ENCODE measurements at regions not wholly inside any gene's neighbourhood (a gene's known extent, or its start where the extent isn't known, plus 50 kb on each side); places are given as distances from the start of the nearest gene placed in this dataset.
"Not testable (repeated sequence)": the region's sequence is repeated elsewhere in the genome, so short reads cannot be mapped to it uniquely, and the experiment has no call there.

DNA sequence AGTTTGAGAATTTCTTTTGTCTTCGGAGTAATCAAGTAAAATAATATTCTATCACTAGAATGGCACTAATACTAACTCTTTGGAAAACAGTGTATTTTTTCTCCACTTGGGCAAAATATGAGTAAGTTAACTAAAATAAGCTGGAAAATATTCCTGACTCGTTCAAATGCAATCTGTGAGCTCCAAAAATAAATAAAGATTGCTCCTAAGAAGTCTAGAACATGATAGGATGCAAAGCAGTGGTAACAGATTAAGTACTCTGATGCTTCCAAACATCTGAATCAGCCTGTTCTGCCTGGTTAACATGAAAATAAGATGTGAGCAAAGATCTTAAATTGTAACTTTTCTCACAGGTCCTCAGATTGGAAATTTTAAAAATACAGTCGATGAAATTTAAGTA, 285.1 kb upstream of the ID4 start:
- DNase-seq (ENCODE audit: low spot score): no peak

- no peak for DNase-seq (ENCODE audit: low spot score)
Observed at GRCh38 chr6:19552588-19552987, 284.6 kb upstream of the ID4 start.

- DNase-seq (ENCODE audit: low spot score): no peak
Observed at GRCh38 chr6:19554356-19555225, 282.6 kb upstream of the ID4 start.

DNA sequence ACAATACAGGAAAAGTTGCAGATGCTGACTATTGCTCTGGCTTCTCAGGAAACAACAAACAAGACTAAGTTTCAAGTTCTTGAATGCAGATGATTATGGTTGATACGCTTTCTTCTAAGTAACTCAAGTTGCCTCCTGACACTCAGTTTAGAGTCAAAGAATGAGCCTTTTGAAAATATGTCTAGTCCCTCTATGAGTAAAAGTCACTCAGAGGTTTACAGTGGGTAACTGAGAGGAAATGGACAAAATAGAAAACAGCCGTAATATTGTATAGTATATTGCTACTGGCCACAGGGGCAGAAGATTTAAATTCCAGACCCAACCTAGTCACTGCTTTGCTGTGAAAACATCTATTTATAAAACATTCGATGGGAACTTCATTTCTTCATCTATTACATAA, 280.0 kb upstream of the ID4 start:
- DNase-seq (ENCODE audit: low spot score): no peak

DNA sequence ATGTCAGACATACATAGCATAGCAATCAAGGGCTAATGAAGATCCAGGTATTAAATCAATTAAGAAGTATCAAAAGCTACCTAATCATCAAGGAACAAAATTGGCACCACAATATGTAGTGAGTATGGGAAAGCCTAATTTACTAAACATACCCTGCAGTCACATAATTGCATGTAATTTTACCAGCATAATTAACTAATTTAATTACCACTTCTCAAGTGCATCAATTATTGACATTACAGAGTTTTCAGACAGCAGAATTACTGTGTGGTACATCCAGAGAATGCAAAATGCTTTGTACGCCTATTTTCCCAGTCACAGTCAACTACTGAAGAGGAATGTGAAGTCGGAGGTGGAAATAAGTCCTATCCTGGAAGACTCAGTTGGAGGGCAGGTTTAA, 279.0 kb upstream of the ID4 start:
- DNase-seq (ENCODE audit: low spot score): no peak

GRCh38 chr6:19558934-19559333, 278.2 kb upstream of the ID4 start:
- no peak for DNase-seq (ENCODE audit: low spot score)

- DNase-seq (ENCODE audit: low spot score): no peak
Observed at GRCh38 chr6:19562468-19562867, 274.7 kb upstream of the ID4 start.

DNA sequence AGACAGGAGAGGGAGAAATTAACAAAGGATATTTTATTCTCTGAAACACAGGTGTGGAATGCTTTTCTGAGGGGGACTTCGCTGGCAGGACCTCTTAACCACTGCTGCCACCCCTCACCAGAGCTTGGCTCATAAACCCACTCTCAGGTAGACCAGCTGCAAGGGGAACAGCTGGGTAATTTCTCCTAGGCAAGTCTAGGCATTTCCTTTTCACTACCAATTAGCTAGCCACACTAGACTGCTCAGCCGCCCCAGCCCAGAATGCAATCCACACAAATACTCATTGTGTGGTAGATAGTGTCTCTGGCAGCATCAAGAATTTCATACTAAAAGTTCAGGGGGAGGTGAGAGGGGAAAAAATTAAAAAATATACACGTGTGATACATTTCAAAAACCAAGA, 267.6 kb upstream of the ID4 start:
- DNase-seq (ENCODE audit: low spot score): no peak

- DNase-seq (ENCODE audit: low spot score): no peak
Observed at GRCh38 chr6:19571176-19571575, 266.0 kb upstream of the ID4 start.

GRCh38 chr6:19578481-19578880, 258.7 kb upstream of the ID4 start:
- no peak for DNase-seq (ENCODE audit: low spot score)

- DNase-seq (ENCODE audit: low spot score): not testable (repeated sequence)
Observed at GRCh38 chr6:19584207-19584606, 253.0 kb upstream of the ID4 start.

DNA sequence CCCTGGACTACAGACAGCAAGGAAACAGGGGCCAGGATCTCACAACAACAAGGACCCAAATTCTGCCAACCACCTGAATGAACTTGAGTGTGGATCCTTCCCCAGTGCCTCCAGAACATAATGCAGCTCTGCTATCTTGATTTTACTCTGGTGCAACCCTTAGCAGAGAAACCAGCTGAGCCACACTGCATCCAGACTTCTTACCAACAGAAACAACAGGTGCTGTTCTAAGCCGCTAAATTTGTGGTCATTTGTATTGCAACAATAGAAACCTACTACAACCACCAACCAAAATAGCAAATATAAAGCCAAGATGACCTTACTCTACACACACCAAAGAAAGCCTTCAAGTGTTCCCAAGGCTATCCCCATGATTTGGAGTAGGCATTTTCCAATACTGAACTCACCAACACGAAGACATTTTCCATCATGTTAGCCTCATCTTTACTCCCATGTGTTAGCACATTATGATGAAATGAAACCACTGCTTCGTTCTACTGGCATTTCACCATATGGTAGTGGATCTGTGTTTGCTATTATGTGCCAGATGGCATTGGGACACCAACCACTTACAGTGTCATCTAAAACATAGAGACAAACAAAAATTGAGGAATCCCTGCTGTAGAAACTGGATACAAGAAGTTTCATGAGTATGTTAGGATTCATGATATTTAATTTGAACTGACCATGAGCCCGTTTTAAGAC, 249.8 kb upstream of the ID4 start:
- no peak for DNase-seq (ENCODE audit: low spot score)

- no peak for DNase-seq (ENCODE audit: low spot score)
Observed at GRCh38 chr6:19590501-19591131, 246.6 kb upstream of the ID4 start.

DNA sequence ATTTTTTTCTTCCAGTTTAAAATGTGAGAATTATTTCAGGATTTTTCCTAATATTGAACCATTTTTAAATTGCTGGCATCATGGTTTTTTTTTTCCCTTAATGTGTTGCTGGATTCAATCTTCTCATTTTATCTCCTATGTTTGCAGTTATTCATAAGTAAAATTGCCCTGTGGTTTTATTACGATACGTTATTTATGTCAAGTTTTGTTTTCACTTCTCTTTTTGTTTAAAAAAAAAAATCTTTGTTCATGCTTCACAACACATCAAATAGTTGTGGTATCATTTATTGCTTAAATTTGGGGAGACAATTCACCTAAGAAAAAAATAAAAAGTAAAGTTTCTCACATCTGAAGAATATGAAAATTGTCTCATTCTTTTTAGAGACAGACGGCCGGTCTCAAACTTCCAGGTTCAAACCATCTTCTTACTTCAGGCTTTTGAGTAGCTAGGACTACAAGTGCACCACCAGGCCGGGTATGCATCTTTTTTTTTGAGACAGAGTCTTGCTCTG, 239.3 kb upstream of the ID4 start:
- DNase-seq (ENCODE audit: low spot score): no peak

- DNase-seq (ENCODE audit: low spot score): no peak
Observed at GRCh38 chr6:19599796-19600464, 237.2 kb upstream of the ID4 start.

DNA sequence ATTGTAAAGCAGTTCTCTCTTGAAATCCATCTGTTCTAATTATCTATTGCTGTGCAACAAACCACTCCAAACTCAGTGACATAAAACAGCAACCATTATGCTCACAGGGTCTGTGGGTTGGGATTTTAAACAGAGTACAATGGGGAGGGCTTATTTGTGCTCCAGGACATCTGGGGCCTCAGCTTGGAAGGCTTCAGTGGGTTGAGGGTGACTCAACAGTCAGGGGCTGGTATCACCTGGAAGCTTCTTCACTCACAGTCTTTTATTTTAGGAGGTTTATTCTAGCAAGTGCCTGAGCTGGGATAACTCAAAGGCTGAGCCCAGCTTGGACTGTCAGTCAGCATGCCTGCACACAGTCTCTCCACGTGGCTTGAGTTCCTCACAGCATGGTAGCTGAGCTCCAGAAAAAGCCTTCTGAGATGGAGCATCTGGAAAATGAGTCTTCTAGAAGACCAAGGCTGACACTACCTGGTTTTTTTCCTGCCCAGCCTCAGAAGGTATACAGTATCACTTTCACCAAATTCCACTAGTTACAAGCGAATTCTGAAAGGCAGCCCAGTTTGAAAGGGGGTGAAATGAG, 234.6 kb upstream of the ID4 start:
- DNase-seq (ENCODE audit: low spot score): no peak

DNA sequence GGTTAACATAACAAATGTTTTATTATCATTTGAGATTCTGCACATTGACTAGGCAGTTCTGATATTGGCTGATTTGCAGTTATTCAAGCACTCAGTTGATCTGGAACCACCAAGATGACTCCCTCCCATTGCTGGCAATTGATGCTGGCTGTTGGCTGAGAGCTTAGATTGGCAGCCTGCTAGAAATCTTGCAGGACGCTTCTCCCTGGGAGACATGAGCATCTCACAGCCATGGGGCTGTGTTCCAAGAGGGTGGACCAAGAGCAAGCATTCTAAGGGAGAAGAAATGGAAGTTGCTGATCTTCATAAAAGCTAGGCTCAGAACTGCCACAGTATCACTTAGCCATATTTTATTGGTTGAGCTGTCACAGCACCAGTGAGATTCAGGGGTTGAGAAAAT, 233.4 kb upstream of the ID4 start:
- no peak for DNase-seq (ENCODE audit: low spot score)

DNA sequence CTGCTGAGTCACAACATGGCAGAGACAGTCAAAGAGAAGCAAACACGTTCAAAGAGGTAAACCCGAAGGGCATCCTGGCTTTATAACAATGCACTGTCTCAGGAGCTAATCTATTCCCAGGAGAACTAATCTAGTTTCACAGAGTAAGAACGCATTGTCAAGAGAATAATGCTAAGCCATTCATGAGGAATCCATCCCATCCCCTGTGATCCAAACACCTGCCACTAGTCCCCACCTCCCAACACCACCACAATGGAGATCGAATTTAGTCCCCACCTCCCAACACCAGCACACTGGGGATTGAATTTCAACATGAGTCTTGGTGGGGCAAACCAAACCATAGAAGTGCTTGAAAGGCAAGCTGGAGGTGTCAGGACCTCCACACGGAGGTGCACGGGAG, 231.5 kb upstream of the ID4 start:
- DNase-seq (ENCODE audit: low spot score): no peak

DNA sequence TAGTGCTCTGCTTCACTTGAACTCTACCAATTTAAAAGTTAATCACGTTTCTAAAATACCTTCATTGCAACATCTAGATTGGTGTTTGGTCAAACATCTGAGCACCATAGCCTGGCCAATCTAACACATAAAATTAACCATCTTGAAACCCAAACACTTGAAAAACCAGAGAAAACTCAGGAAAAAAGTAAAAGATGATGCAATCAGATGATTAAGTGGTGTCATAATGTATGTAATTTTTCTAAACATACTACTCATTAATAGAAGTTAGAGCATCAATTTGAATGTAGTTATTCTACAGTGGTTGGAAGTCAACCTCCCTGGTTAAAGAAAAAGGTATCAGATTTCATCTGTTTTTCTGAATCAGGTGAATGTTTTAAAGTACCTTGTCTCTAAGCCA, 228.6 kb upstream of the ID4 start:
- no peak for DNase-seq (ENCODE audit: low spot score)

GRCh38 chr6:19609972-19610641, 227.1 kb upstream of the ID4 start:
- DNase-seq (ENCODE audit: low spot score): no peak

DNA sequence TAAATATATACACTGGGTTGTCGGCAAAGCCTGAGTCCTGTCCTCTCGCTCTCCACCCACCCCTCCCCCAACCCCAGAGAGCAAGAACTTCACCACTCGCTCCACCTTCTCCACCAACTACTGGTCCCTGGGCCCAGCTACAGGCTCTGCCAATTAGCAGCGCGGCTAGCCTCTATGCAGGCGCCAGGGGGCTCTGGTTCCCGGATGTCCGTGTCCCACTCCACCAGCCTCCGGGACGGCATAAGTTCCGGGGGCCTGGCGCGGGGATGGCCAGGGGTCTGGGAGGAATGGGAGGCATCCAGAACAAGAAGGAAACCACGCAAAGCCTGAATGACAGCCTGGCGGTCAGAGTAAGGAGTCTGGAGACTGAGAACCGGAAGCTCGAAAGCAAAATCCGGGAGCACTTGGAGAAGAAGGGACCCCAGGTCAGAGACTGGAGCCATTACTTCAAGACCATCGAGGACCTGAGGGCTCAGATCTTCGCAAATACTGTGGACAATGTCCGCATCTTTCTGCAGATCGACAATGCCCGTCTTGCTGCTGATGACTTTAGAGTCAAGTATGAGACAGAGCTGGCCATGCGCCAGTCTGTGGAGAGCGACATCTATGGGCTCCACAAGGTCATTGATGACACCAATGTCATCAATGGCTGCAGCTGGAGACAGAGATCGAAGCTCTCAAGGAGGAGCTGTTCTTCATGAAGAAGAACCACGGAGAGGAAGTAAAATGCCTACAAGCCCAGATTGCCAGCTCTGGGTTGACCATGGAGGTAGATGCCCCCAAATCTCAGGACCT, 224.3 kb upstream of the ID4 start:
- DNase-seq (ENCODE audit: low spot score): peak; percentile 45

All from HuH-7 (cell line).